ENCODE measurements at regions not wholly inside any gene's neighbourhood (a gene's known extent, or its start where the extent isn't known, plus 50 kb on each side); places are given as distances from the start of the nearest gene placed in this dataset.

- WGBS, 2 donors: 48 to 53% methylated on average over 3 of the region's 3 CpGs
- intact Hi-C loops (cut with DNase I): no loop called here
- DNase-seq (no peak), ATAC-seq (no peak)
- H3K27me3 ChIP-seq: no peaks in the 10 kb centered on the region
- TF ChIP-seq POLR2A (IDR thresholded peaks at IDR 0.05) (no peak), CTCF (IDR thresholded peaks at IDR 0.05) (no peak)
- H3K27ac ChIP-seq: no peak overlapping the region
- no peaks in the 10 kb centered on the region for H3K36me3 ChIP-seq (replicated peaks in 1 of 2; ENCODE audit: insufficient read depth in 1 of 2, low read depth in 2 of 2)
- no peak overlapping the region for H3K4me3 ChIP-seq
- no peaks in the 10 kb centered on the region for H3K9me3 ChIP-seq
- H3K4me1 ChIP-seq: no peaks in the 10 kb centered on the region
These were observed 383.4 kb upstream of the LARGE1 start for GRCh38 chr22:34303656-34304055.

- Histone ChIP-seq H3K4me3 (no peak overlapping the region), H3K27ac (no peak overlapping the region), H3K27me3 (no peaks in the 10 kb centered on the region), H3K9me3 (no peaks in the 10 kb centered on the region), H3K36me3 (replicated peaks in 1 of 2; ENCODE audit: insufficient read depth in 1 of 2, low read depth in 2 of 2) (no peaks in the 10 kb centered on the region), H3K4me1 (no peaks in the 10 kb centered on the region)
- DNase-seq (no peak), ATAC-seq (no peak)
- WGBS, 2 donors: 72 to 92% methylated on average over 2 of the region's 2 CpGs
- intact Hi-C loops (cut with DNase I): no loop called here
- no peak for TF ChIP-seq CTCF (IDR thresholded peaks at IDR 0.05)
- no peak for TF ChIP-seq POLR2A (IDR thresholded peaks at IDR 0.05)
These were observed 386.1 kb upstream of the LARGE1 start for GRCh38 chr22:34306361-34306760.

GRCh38 chr22:34308101-34308500 lies 387.8 kb upstream of the LARGE1 start:
- Histone ChIP-seq H3K4me3 (no peak overlapping the region), H3K27me3 (no peaks in the 10 kb centered on the region), H3K36me3 (replicated peaks in 1 of 2; ENCODE audit: insufficient read depth in 1 of 2, low read depth in 2 of 2) (no peaks in the 10 kb centered on the region), H3K9me3 (no peaks in the 10 kb centered on the region), H3K4me1 (no peaks in the 10 kb centered on the region), H3K27ac (no peak overlapping the region)
- DNase-seq: peak in 1 of 4 donors; percentile 12
- WGBS, 2 donors: 67 to 73% methylated on average over 3 of the region's 3 CpGs
- intact Hi-C loops (cut with DNase I): no loop called here
- no peak for ATAC-seq
- TF ChIP-seq POLR2A (IDR thresholded peaks at IDR 0.05) (no peak), CTCF (IDR thresholded peaks at IDR 0.05) (no peak)

GRCh38 chr22:34319346-34319745 lies 399.1 kb upstream of the LARGE1 start:
- no peak for ATAC-seq
- Histone ChIP-seq H3K27me3 (no peaks in the 10 kb centered on the region), H3K36me3 (replicated peaks in 1 of 2; ENCODE audit: insufficient read depth in 1 of 2, low read depth in 2 of 2) (no peaks in the 10 kb centered on the region), H3K9me3 (peaks cover 0 to 5% (median 0%) of the 10 kb centered on the region in 3 donors), H3K4me3 (no peak overlapping the region), H3K4me1 (no peaks in the 10 kb centered on the region), H3K27ac (no peak overlapping the region)
- intact Hi-C loops (cut with DNase I): no loop called here
- WGBS, 2 donors: 58 to 72% methylated on average over 3 of the region's 3 CpGs
- DNase-seq: no peak
- TF ChIP-seq POLR2A (IDR thresholded peaks at IDR 0.05): no peak
- no peak for TF ChIP-seq CTCF (IDR thresholded peaks at IDR 0.05)

GRCh38 chr22:34324763-34325162 lies 404.5 kb upstream of the LARGE1 start:
- no peaks in the 10 kb centered on the region for H3K4me1 ChIP-seq
- H3K4me3 ChIP-seq: no peak overlapping the region
- ATAC-seq: no peak
- intact Hi-C loops (cut with DNase I): no loop called here
- WGBS, 2 donors: 63 to 76% methylated on average over 3 of the region's 3 CpGs
- no peaks in the 10 kb centered on the region for H3K36me3 ChIP-seq (replicated peaks in 1 of 2; ENCODE audit: insufficient read depth in 1 of 2, low read depth in 2 of 2)
- no peak for DNase-seq
- H3K9me3 ChIP-seq: no peaks in the 10 kb centered on the region
- no peak overlapping the region for H3K27ac ChIP-seq
- no peaks in the 10 kb centered on the region for H3K27me3 ChIP-seq
- no peak for TF ChIP-seq POLR2A (IDR thresholded peaks at IDR 0.05)
- no peak for TF ChIP-seq CTCF (IDR thresholded peaks at IDR 0.05)

Measured in body of pancreas (tissue), 4 donors.